ENCODE measurements at regions not wholly inside any gene's neighbourhood (a gene's known extent, or its start where the extent isn't known, plus 50 kb on each side); places are given as distances from the start of the nearest gene placed in this dataset.

GRCh38 chr10:89144836-89145235 is 62.3 kb downstream of the CH25H start:
- H3K4me3 ChIP-seq (ENCODE audit: low read depth, low read length): no peak overlapping the region
- H3K36me3 ChIP-seq (ENCODE audit: control insufficient read depth, insufficient read depth, low read length): no peaks in the 10 kb centered on the region
- no peak for DNase-seq (ENCODE audit: low read depth)
- POLR2A ChIA-PET: no interaction called here
- CTCF ChIA-PET: interaction anchor here (0.6 to 1.3 kb wide), 3 partner anchors 65 to 116 kb away, joined by 3 to 5 read pairs (median 3); no protein-coding TSS in a partner anchor
- H3K27me3 ChIP-seq (ENCODE audit: control insufficient read depth, insufficient read depth, low read length): peaks cover 2% of the 10 kb centered on the region; the same call in 1 of the 2 replicates
- TF ChIP-seq, protein P1, sequence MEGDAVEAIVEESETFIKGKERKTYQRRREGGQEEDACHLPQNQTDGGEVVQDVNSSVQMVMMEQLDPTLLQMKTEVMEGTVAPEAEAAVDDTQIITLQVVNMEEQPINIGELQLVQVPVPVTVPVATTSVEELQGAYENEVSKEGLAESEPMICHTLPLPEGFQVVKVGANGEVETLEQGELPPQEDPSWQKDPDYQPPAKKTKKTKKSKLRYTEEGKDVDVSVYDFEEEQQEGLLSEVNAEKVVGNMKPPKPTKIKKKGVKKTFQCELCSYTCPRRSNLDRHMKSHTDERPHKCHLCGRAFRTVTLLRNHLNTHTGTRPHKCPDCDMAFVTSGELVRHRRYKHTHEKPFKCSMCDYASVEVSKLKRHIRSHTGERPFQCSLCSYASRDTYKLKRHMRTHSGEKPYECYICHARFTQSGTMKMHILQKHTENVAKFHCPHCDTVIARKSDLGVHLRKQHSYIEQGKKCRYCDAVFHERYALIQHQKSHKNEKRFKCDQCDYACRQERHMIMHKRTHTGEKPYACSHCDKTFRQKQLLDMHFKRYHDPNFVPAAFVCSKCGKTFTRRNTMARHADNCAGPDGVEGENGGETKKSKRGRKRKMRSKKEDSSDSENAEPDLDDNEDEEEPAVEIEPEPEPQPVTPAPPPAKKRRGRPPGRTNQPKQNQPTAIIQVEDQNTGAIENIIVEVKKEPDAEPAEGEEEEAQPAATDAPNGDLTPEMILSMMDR (IDR thresholded peaks at IDR 0.05; ENCODE audit: insufficient read depth, low read depth, low read length): no peak

DNA sequence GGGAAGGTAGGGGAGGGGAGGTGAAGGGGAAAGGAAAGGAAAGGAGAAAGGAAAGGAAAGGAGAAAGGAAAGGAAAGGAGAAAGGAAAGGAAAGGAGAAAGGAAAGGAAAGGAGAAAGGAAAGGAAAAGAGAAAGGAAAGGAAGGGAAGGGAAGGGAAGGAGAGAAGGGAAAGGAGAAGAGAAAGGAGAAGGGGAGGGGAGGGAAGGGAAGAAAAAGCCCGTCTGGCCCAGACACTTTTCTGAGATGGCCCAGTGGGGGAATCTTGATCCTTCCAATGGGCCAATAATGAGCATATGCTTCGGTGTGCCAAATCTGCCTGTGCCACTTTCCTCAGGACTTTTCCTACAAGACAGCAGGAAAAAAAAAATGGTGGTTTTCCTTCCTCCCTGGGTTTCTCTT is 64.5 kb downstream of the CH25H start:
- TF ChIP-seq, protein P1 (IDR thresholded peaks at IDR 0.05; ENCODE audit: insufficient read depth, low read depth, low read length): no peak
- Histone ChIP-seq H3K4me3 (ENCODE audit: low read depth, low read length) (no peak overlapping the region), H3K27me3 (ENCODE audit: control insufficient read depth, insufficient read depth, low read length) (peaks cover 2% of the 10 kb centered on the region; the same call in 1 of the 2 replicates), H3K36me3 (ENCODE audit: control insufficient read depth, insufficient read depth, low read length) (no peaks in the 10 kb centered on the region)
- DNase-seq (ENCODE audit: low read depth): no peak
- CTCF ChIA-PET: no interaction called here
- POLR2A ChIA-PET: no interaction called here

DNA sequence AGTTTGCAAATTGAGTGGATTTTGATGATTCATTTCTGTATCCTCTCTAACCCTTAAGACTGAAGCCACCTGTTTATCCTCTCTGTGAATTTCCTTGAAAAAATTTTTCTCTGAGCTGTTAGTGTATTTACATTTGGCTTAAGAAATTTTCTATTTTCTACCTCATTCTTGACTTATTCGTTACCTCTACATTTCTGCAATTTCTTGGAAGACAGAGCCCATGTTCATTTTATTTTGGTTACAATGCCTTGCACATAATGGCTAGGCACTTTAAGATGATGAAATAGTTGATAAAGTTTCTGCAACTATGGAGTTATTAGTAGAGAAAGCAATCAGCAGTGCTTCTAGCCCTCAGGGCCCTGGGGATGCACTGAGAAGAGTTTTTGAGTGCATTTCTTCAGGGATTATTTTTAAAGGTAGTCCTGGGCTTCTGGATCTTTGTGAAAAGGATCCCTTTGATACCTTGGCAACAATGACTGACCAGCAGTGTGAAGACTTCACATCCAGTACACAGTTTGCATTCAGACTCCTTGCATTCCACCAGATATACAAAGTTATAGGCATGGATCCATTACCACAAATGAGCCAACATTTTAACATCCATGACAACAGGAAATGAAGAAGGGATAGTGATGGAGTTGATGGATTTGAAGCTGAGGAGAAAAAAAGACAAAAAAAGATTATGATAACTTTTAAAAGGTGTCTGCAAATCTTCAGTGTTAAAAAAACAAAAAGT is 68.2 kb downstream of the CH25H start:
- H3K27me3 ChIP-seq (ENCODE audit: control insufficient read depth, insufficient read depth, low read length): peaks cover 2% of the 10 kb centered on the region; the same call in 1 of the 2 replicates
- ChIA-PET CTCF (interaction anchor here (1.1 kb wide), 1 partner anchor 53 kb away, joined by 3 read pairs; no protein-coding TSS in a partner anchor), POLR2A (no interaction called here)
- H3K36me3 ChIP-seq (ENCODE audit: control insufficient read depth, insufficient read depth, low read length): no peaks in the 10 kb centered on the region
- TF ChIP-seq, protein P1 (IDR thresholded peaks at IDR 0.05; ENCODE audit: insufficient read depth, low read depth, low read length): no peak
- H3K4me3 ChIP-seq (ENCODE audit: low read depth, low read length): no peak overlapping the region
- DNase-seq (ENCODE audit: low read depth): no peak

GRCh38 chr10:89134963-89135362 is 72.2 kb downstream of the CH25H start:
- TF ChIP-seq, protein P1 (IDR thresholded peaks at IDR 0.05; ENCODE audit: insufficient read depth, low read depth, low read length): no peak
- CTCF ChIA-PET: no interaction called here
- no peak overlapping the region for H3K4me3 ChIP-seq (ENCODE audit: low read depth, low read length)
- POLR2A ChIA-PET: interaction anchor here (0.7 kb wide), 1 partner anchor 8 kb away, joined by 9 read pairs; no protein-coding TSS in a partner anchor
- no peaks in the 10 kb centered on the region for H3K36me3 ChIP-seq (ENCODE audit: control insufficient read depth, insufficient read depth, low read length)
- no peaks in the 10 kb centered on the region for H3K27me3 ChIP-seq (ENCODE audit: control insufficient read depth, insufficient read depth, low read length)
- no peak for DNase-seq (ENCODE audit: low read depth)

- Histone ChIP-seq H3K36me3 (ENCODE audit: control insufficient read depth, insufficient read depth, low read length) (no peaks in the 10 kb centered on the region), H3K27me3 (ENCODE audit: control insufficient read depth, insufficient read depth, low read length) (peaks cover under 1% of the 10 kb centered on the region; the same call in 1 of the 2 replicates), H3K4me3 (ENCODE audit: low read depth, low read length) (no peak overlapping the region)
- TF ChIP-seq, protein P1 (IDR thresholded peaks at IDR 0.05; ENCODE audit: insufficient read depth, low read depth, low read length): no peak
- DNase-seq (ENCODE audit: low read depth): peak; percentile 91
- POLR2A ChIA-PET: no interaction called here
- CTCF ChIA-PET: interaction anchor here (0.7 kb wide), 1 partner anchor 337 kb away, joined by 3 read pairs; no protein-coding TSS in a partner anchor
Observed at GRCh38 chr10:89129911-89130310, 77.2 kb downstream of the CH25H start.

All from BJ (cell line).